Tongue (tissue), 1 donor: ENCODE measurements at regions not wholly inside any gene's neighbourhood (a gene's known extent, or its start where the extent isn't known, plus 50 kb on each side); places are given as distances from the start of the nearest gene placed in this dataset.
"Not testable (repeated sequence)": the region's sequence is repeated elsewhere in the genome, so short reads cannot be mapped to it uniquely, and the experiment has no call there.

Experiments used
- DNase-seq: peaks from one replicate; pipeline ENCODE4 v3.0.0-alpha.2; 2015

- DNase-seq: peak; percentile 65
These were observed 612.2 kb downstream of the IQCM start for GRCh38 chr4:149203256-149204001.

GRCh38 chr4:149202117-149202516 lies 613.5 kb downstream of the IQCM start:
- DNase-seq: peak; percentile 76

GRCh38 chr4:149199594-149199993 lies 616.0 kb downstream of the IQCM start:
- no peak for DNase-seq

- DNase-seq: no peak
These were observed 621.6 kb downstream of the IQCM start for GRCh38 chr4:149194061-149194460.

GRCh38 chr4:149187726-149188125 lies 627.9 kb downstream of the IQCM start:
- no peak for DNase-seq

- no peak for DNase-seq
These were observed 632.0 kb downstream of the IQCM start for GRCh38 chr4:149183638-149184037.

- DNase-seq: not testable (repeated sequence)
These were observed 634.2 kb downstream of the IQCM start for GRCh38 chr4:149181459-149181858.

- no peak for DNase-seq
These were observed 639.6 kb downstream of the IQCM start for GRCh38 chr4:149176039-149176438.

- DNase-seq: no peak
These were observed 640.1 kb downstream of the IQCM start for GRCh38 chr4:149175549-149175948.

- no peak for DNase-seq
These were observed 642.2 kb downstream of the IQCM start for GRCh38 chr4:149173241-149174013.

- DNase-seq: no peak
These were observed 647.0 kb downstream of the IQCM start for GRCh38 chr4:149168645-149169044.

GRCh38 chr4:149166876-149167275 lies 648.8 kb downstream of the IQCM start:
- no peak for DNase-seq

- no peak for DNase-seq
These were observed 649.3 kb downstream of the IQCM start for GRCh38 chr4:149166365-149166764.

- no peak for DNase-seq
These were observed 651.4 kb downstream of the IQCM start for GRCh38 chr4:149164282-149164681.

GRCh38 chr4:149161247-149161646 lies 654.4 kb downstream of the IQCM start:
- DNase-seq: peak; percentile 43

GRCh38 chr4:149160370-149160769 lies 655.3 kb downstream of the IQCM start:
- no peak for DNase-seq

GRCh38 chr4:149158817-149159216 lies 656.8 kb downstream of the IQCM start:
- no peak for DNase-seq

GRCh38 chr4:149145803-149146202 lies 669.8 kb downstream of the IQCM start:
- DNase-seq: no peak

- no peak for DNase-seq
These were observed 671.6 kb downstream of the IQCM start for GRCh38 chr4:149144060-149144459.

- peak; percentile 6 for DNase-seq
These were observed 674.3 kb downstream of the IQCM start for GRCh38 chr4:149141391-149141790.

- peak; percentile 42 for DNase-seq
These were observed 674.8 kb downstream of the IQCM start for GRCh38 chr4:149140841-149141240.

- peak; percentile 86 for DNase-seq
These were observed 678.6 kb downstream of the IQCM start for GRCh38 chr4:149136951-149137620.

GRCh38 chr4:149135062-149135461 lies 680.6 kb downstream of the IQCM start:
- no peak for DNase-seq
